Body of pancreas (tissue), 4 donors: ENCODE measurements at regions not wholly inside any gene's neighbourhood (a gene's known extent, or its start where the extent isn't known, plus 50 kb on each side); places are given as distances from the start of the nearest gene placed in this dataset.

Experiments used
- POLR2A ChIP-seq, 3 donors: fragments of 450-650 bp; IDR thresholded peaks; one replicate each; pipeline ENCODE4 v1.6.1; 2016; ENCODE audit warnings: antibody characterized with exemption in 3 of 3, mild to moderate bottlenecking in 2 of 3
- TF ChIP-seq, protein P1 (sequence below), 7 experiments: fragments of 450-650 bp in 4 of 7; fragments of 200-600 bp in 3 of 7; sonication (generic) in 3 of 7; IDR thresholded peaks; one replicate each; pipeline ENCODE4 v1.5.1; 2016 to 2019; ENCODE audit warnings: antibody characterized with exemption in 7 of 7

DNA sequence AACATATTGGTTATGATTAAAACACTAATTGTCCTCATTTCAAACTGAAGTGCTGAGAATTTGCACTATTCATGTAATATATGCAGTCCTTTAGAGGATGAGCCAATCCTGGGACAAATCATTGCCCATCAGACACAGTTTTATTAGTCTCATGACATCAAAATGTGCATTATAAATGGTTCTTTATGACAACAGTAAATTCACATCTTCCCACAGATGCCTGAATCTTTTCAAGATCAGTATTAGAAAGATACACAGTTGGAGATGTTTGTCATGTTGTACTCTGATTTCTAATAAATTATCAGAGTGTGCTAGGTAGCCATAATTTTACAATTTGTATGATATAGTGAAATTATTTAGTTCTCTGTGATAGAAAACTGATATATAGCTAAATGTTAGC, 813.5 kb downstream of the FAM181B start:
- TF ChIP-seq POLR2A (IDR thresholded peaks at IDR 0.05), result no peak
- TF ChIP-seq, protein P1, sequence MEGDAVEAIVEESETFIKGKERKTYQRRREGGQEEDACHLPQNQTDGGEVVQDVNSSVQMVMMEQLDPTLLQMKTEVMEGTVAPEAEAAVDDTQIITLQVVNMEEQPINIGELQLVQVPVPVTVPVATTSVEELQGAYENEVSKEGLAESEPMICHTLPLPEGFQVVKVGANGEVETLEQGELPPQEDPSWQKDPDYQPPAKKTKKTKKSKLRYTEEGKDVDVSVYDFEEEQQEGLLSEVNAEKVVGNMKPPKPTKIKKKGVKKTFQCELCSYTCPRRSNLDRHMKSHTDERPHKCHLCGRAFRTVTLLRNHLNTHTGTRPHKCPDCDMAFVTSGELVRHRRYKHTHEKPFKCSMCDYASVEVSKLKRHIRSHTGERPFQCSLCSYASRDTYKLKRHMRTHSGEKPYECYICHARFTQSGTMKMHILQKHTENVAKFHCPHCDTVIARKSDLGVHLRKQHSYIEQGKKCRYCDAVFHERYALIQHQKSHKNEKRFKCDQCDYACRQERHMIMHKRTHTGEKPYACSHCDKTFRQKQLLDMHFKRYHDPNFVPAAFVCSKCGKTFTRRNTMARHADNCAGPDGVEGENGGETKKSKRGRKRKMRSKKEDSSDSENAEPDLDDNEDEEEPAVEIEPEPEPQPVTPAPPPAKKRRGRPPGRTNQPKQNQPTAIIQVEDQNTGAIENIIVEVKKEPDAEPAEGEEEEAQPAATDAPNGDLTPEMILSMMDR (IDR thresholded peaks at IDR 0.05), result no peak
